Stomach smooth muscle (tissue), 2 donors: ENCODE measurements at regions not wholly inside any gene's neighbourhood (a gene's known extent, or its start where the extent isn't known, plus 50 kb on each side); places are given as distances from the start of the nearest gene placed in this dataset.

Experiments used
- H3K27ac ChIP-seq: one replicate; pipeline ENCODE4 v1.7.0; 2013; ENCODE audit warnings: mild to moderate bottlenecking, low read length, inconsistent platforms
- H3K27me3 ChIP-seq, 2 donors: one replicate each; pipeline ENCODE4 v1.7.0; 2013; ENCODE audit warnings: low read length in 2 of 2; ENCODE audit not compliant: insufficient read depth in 2 of 2, control insufficient read depth in 1 of 2
- H3K36me3 ChIP-seq, 2 donors: one replicate each; pipeline ENCODE4 v1.7.0; 2013; ENCODE audit warnings: low read length in 2 of 2; ENCODE audit not compliant: control insufficient read depth in 2 of 2, insufficient read depth in 2 of 2
- H3K4me1 ChIP-seq: one replicate; pipeline ENCODE4 v1.7.0; 2013; ENCODE audit warnings: low read length; ENCODE audit not compliant: control insufficient read depth, insufficient read depth
- H3K4me3 ChIP-seq, 2 donors: one replicate each; pipeline ENCODE4 v1.7.0; 2013; ENCODE audit warnings: low read length in 2 of 2
- H3K9ac ChIP-seq, 2 donors: one replicate each; pipeline ENCODE4 v1.7.0; 2013; ENCODE audit warnings: low read length in 2 of 2, mild to moderate bottlenecking in 1 of 2
- H3K9me3 ChIP-seq, 2 donors: one replicate each; pipeline ENCODE4 v1.7.0; 2013; ENCODE audit warnings: low read length in 2 of 2; ENCODE audit not compliant: control insufficient read depth in 2 of 2
- donor health status: healthy.
- donor health status: Pancreatic carcinoma.

DNA sequence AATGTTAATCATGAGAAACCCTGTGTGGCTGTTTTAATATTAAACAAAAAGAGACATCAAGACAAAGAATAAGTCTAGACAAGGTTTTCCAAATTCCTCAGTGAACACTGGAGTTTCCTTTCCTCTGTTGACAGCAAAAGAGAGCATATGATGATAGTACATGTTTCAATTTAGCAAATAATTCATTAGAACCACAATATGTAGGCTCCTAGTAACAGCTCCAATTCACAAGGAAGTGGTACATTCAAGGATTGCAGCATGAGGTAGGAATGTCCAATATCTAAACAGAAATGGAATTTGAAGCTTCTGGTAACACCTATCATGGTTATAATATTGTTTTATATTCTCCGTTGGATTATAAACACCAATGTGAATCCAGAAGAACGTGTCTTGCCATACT, 203.8 kb upstream of the TECRL start:
- no peaks in the 10 kb centered on the region for H3K27me3 ChIP-seq
- H3K9me3 ChIP-seq, result no peaks in the 10 kb centered on the region
- H3K9ac ChIP-seq, result no peak overlapping the region
- H3K4me3 ChIP-seq, result no peak overlapping the region
- H3K4me1 ChIP-seq, result no peaks in the 10 kb centered on the region
- no peak overlapping the region for H3K27ac ChIP-seq
- H3K36me3 ChIP-seq, result no peaks in the 10 kb centered on the region

GRCh38 chr4:64598066-64598465, 188.8 kb upstream of the TECRL start:
- Histone ChIP-seq H3K36me3 (no peaks in the 10 kb centered on the region), H3K9me3 (no peaks in the 10 kb centered on the region), H3K9ac (no peak overlapping the region), H3K27me3 (no peaks in the 10 kb centered on the region), H3K27ac (no peak overlapping the region), H3K4me1 (no peaks in the 10 kb centered on the region), H3K4me3 (no peak overlapping the region)

DNA sequence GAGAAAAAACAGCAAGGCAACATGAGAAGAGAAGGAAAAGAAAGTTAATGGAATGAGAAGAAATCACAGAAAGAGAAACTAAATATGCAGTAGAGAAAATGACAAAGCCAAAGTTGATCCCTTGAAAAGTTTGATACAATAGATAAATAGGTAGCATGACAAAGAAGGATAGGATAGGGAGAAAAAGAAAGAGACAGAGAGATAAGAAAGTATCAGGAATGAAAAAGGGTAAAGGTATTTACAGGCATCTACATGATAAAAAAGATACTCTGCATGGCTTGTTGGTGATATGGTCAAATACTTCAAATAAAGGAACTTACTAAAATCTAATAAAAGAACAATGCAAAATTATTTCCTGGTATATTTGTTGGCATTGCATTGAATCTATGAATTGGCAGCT, 185.5 kb upstream of the TECRL start:
- Histone ChIP-seq H3K9me3 (peaks cover 3% of the 10 kb centered on the region in 2 donors), H3K36me3 (no peaks in the 10 kb centered on the region), H3K4me1 (no peaks in the 10 kb centered on the region), H3K27ac (no peak overlapping the region), H3K4me3 (no peak overlapping the region), H3K27me3 (no peaks in the 10 kb centered on the region), H3K9ac (no peak overlapping the region)

GRCh38 chr4:64588507-64588906, 179.3 kb upstream of the TECRL start:
- H3K9me3 ChIP-seq, result peaks cover 3 to 6% of the 10 kb centered on the region in 2 donors
- no peaks in the 10 kb centered on the region for H3K36me3 ChIP-seq
- H3K27ac ChIP-seq, result no peak overlapping the region
- H3K9ac ChIP-seq, result no peak overlapping the region
- no peaks in the 10 kb centered on the region for H3K4me1 ChIP-seq
- H3K27me3 ChIP-seq, result no peaks in the 10 kb centered on the region
- H3K4me3 ChIP-seq, result no peak overlapping the region

- Histone ChIP-seq H3K9me3 (peaks cover 0 to 2% of the 10 kb centered on the region in 2 donors), H3K4me1 (no peaks in the 10 kb centered on the region), H3K27ac (no peak overlapping the region), H3K9ac (no peak overlapping the region), H3K4me3 (no peak overlapping the region), H3K36me3 (no peaks in the 10 kb centered on the region), H3K27me3 (no peaks in the 10 kb centered on the region)
These were observed 175.8 kb upstream of the TECRL start for GRCh38 chr4:64584981-64585557.

DNA sequence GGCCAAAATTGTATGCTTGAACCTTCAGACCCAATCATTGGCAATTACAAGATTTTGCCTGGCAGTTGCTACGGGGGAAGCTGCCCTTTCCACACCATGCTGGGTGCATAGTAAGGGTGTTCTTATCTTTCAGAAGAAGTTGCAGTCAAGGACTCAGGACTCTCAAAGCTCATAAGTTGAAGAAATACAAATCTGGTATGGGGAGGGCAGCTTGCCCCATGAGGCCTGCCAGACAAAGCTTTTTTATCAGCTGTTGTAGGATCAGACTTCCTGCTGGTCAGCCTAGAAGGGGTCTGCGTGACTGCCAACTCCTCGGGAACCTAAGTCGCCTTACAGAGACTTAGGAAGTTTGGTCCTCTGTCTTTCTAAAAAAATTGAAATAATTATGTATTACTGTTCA, 174.9 kb upstream of the TECRL start:
- Histone ChIP-seq H3K4me1 (no peaks in the 10 kb centered on the region), H3K36me3 (no peaks in the 10 kb centered on the region), H3K27ac (no peak overlapping the region), H3K4me3 (no peak overlapping the region), H3K9ac (no peak overlapping the region), H3K27me3 (no peaks in the 10 kb centered on the region), H3K9me3 (no peaks in the 10 kb centered on the region)

DNA sequence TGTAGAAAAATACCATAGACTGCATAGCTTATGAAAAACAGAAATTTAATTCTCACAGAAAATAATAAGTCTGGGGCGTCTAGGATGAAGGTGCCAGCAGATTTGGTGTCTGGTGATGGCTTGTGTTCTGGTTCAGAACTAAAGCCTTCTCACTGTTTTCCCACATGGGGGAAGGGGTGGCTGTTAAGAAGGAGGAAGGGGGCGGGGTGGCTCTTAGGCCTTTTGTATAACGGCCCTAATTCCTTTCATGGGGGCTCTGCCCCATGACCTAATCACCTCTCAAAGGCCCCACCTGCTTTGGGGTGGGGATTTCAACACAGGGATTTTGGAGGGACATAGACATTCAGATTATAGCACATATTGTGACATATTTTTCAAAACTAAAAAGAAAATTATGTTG, 173.2 kb upstream of the TECRL start:
- Histone ChIP-seq H3K36me3 (no peaks in the 10 kb centered on the region), H3K4me1 (no peaks in the 10 kb centered on the region), H3K9ac (no peak overlapping the region), H3K4me3 (no peak overlapping the region), H3K27me3 (no peaks in the 10 kb centered on the region), H3K27ac (no peak overlapping the region), H3K9me3 (no peaks in the 10 kb centered on the region)

DNA sequence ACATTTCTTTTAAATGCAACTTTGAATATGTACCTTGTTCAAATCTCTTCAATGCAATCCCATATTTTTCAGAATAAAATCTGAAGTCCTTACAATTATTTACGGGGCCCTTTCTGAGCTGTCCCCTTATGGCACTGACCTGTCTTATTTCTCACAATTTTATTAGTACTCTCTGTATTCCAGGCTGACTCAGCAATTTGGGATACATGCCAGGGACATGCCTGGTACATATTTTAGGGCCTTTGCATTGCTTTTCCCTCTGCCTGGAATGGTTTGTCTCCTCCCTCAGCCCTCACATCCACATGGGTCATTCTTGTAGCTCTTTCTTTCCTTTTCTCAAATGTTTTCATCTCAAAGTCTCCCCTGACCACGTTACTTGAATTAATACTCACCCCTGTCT, 172.2 kb upstream of the TECRL start:
- Histone ChIP-seq H3K36me3 (no peaks in the 10 kb centered on the region), H3K4me3 (no peak overlapping the region), H3K4me1 (no peaks in the 10 kb centered on the region)

DNA sequence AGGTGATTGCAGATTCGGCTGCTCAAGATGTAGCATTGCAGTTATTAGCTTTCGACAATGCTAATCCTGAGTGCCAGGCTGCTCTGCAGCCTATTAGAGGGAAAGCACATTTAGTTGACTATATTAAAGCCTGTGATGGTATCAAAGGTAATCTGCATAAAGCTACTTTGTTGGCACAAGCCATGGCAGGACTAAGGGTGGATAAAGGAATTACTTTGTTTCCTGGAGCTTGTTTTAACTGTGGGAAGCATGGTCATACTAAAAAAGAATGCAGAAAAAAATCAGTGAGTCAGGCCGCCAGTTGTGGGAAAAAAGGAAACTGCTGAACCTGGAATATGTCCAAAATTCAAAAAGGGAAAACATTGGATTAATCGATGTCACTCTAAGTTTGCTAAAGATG, 154.9 kb upstream of the TECRL start:
- Histone ChIP-seq H3K9ac (no peak overlapping the region), H3K4me3 (no peak overlapping the region)

More for the DNA sequence above, 172.2 kb upstream of the TECRL start:
- H3K27ac ChIP-seq, result no peak overlapping the region
- H3K27me3 ChIP-seq, result no peaks in the 10 kb centered on the region
- H3K9ac ChIP-seq, result no peak overlapping the region
- no peaks in the 10 kb centered on the region for H3K9me3 ChIP-seq

GRCh38 chr4:64559571-64559970, 150.3 kb upstream of the TECRL start:
- H3K27me3 ChIP-seq, result no peaks in the 10 kb centered on the region
- no peak overlapping the region for H3K4me3 ChIP-seq
- no peaks in the 10 kb centered on the region for H3K36me3 ChIP-seq
- H3K4me1 ChIP-seq, result no peaks in the 10 kb centered on the region
- H3K9me3 ChIP-seq, result no peaks in the 10 kb centered on the region
- H3K9ac ChIP-seq, result no peak overlapping the region
- no peak overlapping the region for H3K27ac ChIP-seq

More for the DNA sequence above, 154.9 kb upstream of the TECRL start:
- Histone ChIP-seq H3K27ac (no peak overlapping the region), H3K9me3 (no peaks in the 10 kb centered on the region), H3K27me3 (no peaks in the 10 kb centered on the region), H3K4me1 (no peaks in the 10 kb centered on the region), H3K36me3 (no peaks in the 10 kb centered on the region)

GRCh38 chr4:64551125-64551524, 141.9 kb upstream of the TECRL start:
- no peaks in the 10 kb centered on the region for H3K27me3 ChIP-seq
- no peaks in the 10 kb centered on the region for H3K9me3 ChIP-seq
- no peaks in the 10 kb centered on the region for H3K4me1 ChIP-seq
- H3K36me3 ChIP-seq, result no peaks in the 10 kb centered on the region
- H3K27ac ChIP-seq, result no peak overlapping the region
- no peak overlapping the region for H3K4me3 ChIP-seq
- H3K9ac ChIP-seq, result no peak overlapping the region
